ENCODE measurements at regions not wholly inside any gene's neighbourhood (a gene's known extent, or its start where the extent isn't known, plus 50 kb on each side); places are given as distances from the start of the nearest gene placed in this dataset.
"Not testable (repeated sequence)": the region's sequence is repeated elsewhere in the genome, so short reads cannot be mapped to it uniquely, and the experiment has no call there.

- DNase-seq (ENCODE audit: extremely low read depth, low read depth) = no peak
- TF ChIP-seq CTCF (IDR thresholded peaks at IDR 0.05; ENCODE audit: low read depth, low read length) = no peak
Observed at GRCh38 chr3:64798316-64798715, 110.5 kb upstream of the ADAMTS9 start.

GRCh38 chr3:64796607-64797399 lies 109.0 kb upstream of the ADAMTS9 start:
- DNase-seq (ENCODE audit: extremely low read depth, low read depth) = no peak
- TF ChIP-seq CTCF (IDR thresholded peaks at IDR 0.05; ENCODE audit: low read depth, low read length) = no peak

GRCh38 chr3:64792445-64792844 lies 104.6 kb upstream of the ADAMTS9 start:
- no peak for TF ChIP-seq CTCF (IDR thresholded peaks at IDR 0.05; ENCODE audit: low read depth, low read length)

GRCh38 chr3:64789111-64789510 lies 101.3 kb upstream of the ADAMTS9 start:
- no peak for TF ChIP-seq CTCF (IDR thresholded peaks at IDR 0.05; ENCODE audit: low read depth, low read length)
- DNase-seq (ENCODE audit: extremely low read depth, low read depth) = no peak

More at GRCh38 chr3:64792445-64792844, 104.6 kb upstream of the ADAMTS9 start:
- DNase-seq (ENCODE audit: extremely low read depth, low read depth) = no peak

GRCh38 chr3:64783200-64783599 lies 95.4 kb upstream of the ADAMTS9 start:
- TF ChIP-seq CTCF (IDR thresholded peaks at IDR 0.05; ENCODE audit: low read depth, low read length) = no peak
- no peak for DNase-seq (ENCODE audit: extremely low read depth, low read depth)

- not testable (repeated sequence) for DNase-seq (ENCODE audit: extremely low read depth, low read depth)
Observed at GRCh38 chr3:64780923-64781322, 93.1 kb upstream of the ADAMTS9 start.

- DNase-seq (ENCODE audit: extremely low read depth, low read depth) = no peak
- no peak for TF ChIP-seq CTCF (IDR thresholded peaks at IDR 0.05; ENCODE audit: low read depth, low read length)
Observed at GRCh38 chr3:64773137-64773536, 85.3 kb upstream of the ADAMTS9 start.

GRCh38 chr3:64766440-64766839 lies 78.6 kb upstream of the ADAMTS9 start:
- no peak for DNase-seq (ENCODE audit: extremely low read depth, low read depth)
- TF ChIP-seq CTCF (IDR thresholded peaks at IDR 0.05; ENCODE audit: low read depth, low read length) = no peak

Measured in AG09319 (cell line).